Muscle layer of duodenum (tissue), 2 donors: ENCODE measurements at regions not wholly inside any gene's neighbourhood (a gene's known extent, or its start where the extent isn't known, plus 50 kb on each side); places are given as distances from the start of the nearest gene placed in this dataset.

Experiments used
- H3K27ac ChIP-seq: one replicate; pipeline ENCODE4 v1.7.0; 2013; ENCODE audit warnings: mild to moderate bottlenecking, low read length
- H3K27me3 ChIP-seq: one replicate; pipeline ENCODE4 v1.7.0; 2013; ENCODE audit warnings: low read depth, mild to moderate bottlenecking, control low read depth, low read length
- H3K36me3 ChIP-seq, 2 donors: one replicate each; pipeline ENCODE4 v1.7.0; 2013; ENCODE audit warnings: low read length in 2 of 2, control low read depth in 1 of 2, mild to moderate bottlenecking in 1 of 2; ENCODE audit not compliant: insufficient read depth in 2 of 2, control insufficient read depth in 1 of 2
- H3K4me1 ChIP-seq, 2 donors: one replicate each; pipeline ENCODE4 v1.7.0; 2013; ENCODE audit warnings: low read length in 2 of 2, mild to moderate bottlenecking in 2 of 2, control low read depth in 1 of 2, moderate library complexity in 1 of 2; ENCODE audit not compliant: insufficient read depth in 2 of 2, control insufficient read depth in 1 of 2
- H3K4me3 ChIP-seq, 2 donors: one replicate each; pipeline ENCODE4 v1.7.0; 2013; ENCODE audit warnings: low read length in 2 of 2, low read depth in 1 of 2, mild to moderate bottlenecking in 1 of 2
- H3K9me3 ChIP-seq, 2 donors: one replicate each; pipeline ENCODE4 v1.7.0; 2013; ENCODE audit warnings: low read length in 2 of 2, control low read depth in 1 of 2, mild to moderate bottlenecking in 1 of 2; ENCODE audit not compliant: control insufficient read depth in 1 of 2
- donor health status: healthy.

DNA sequence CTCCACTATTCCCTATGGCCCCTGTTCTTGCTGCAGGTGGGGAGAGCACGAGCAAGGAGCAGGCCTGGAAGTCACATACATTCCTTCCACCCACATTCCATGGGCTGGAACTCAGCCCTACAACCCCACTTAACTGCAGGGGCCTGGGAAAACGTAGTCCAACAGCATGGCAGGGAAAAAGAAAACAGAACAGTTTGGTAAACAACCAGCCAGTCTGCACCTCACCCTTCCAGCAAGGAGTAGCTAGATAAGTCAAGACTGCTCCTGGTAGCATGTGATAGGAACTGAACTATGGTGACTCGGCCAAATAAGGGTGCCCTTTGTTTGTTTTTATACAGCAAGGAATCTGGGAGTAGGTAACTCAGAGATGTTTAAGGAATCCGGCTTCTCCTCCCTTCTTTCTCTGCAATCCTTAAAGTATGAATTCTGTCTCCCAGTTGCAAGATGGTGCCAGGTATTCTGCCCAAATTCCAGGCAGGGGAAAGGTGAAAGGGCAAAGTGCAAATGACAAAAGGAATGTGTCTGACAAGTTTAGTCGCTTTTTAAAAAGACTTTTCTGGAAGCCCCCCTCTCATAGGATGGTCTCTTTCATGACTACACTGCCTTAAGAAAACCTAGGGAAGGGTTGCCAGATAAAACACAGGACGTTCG is 311.7 kb upstream of the NEBL start:
- H3K9me3 ChIP-seq, result peaks cover 6 to 7% of the 10 kb centered on the region in 2 donors
- H3K4me3 ChIP-seq, result no peak overlapping the region
- H3K4me1 ChIP-seq, result no peaks in the 10 kb centered on the region
- H3K36me3 ChIP-seq, result no peaks in the 10 kb centered on the region
- no peaks in the 10 kb centered on the region for H3K27me3 ChIP-seq
- no peak overlapping the region for H3K27ac ChIP-seq

DNA sequence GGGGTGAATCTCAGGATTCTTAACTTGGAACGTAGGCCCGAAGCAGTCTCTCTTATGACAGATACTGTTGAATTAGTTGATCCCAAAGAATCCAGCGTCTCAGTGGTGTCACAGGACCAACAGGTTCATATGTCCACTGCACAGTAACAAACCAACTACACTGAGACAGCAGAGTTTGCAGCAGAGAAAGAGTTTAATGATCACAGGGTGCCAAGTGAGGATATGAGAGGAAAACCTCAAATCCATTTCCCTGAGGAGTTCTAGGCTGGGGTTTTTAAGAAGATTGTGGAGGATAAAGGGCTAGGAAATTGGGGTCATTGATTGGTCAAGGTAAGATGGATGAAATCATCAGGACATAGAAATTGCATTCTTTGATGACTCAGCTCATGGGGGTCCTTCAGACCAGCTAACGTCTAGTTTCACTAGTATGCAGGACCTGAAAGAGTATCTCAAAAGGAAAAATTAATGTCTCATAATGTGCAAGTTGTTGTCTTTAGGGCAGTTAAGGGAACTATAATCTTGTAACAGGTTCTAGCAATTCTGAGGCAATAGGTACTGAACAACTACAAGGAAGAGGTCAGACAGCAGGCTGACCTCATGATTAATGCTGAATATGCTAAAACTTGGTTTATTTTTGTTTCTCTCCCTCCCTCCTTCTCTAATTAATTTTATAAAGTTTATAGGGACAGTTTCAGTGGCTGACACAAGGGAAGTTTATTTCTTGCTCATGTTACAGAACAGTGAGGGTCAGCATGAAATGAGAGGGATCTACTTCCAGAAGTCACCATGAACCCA is 310.9 kb upstream of the NEBL start:
- no peak overlapping the region for H3K4me3 ChIP-seq
- peaks cover 6 to 7% of the 10 kb centered on the region in 2 donors for H3K9me3 ChIP-seq
- H3K27me3 ChIP-seq, result no peaks in the 10 kb centered on the region
- H3K36me3 ChIP-seq, result no peaks in the 10 kb centered on the region
- H3K27ac ChIP-seq, result no peak overlapping the region
- no peaks in the 10 kb centered on the region for H3K4me1 ChIP-seq

DNA sequence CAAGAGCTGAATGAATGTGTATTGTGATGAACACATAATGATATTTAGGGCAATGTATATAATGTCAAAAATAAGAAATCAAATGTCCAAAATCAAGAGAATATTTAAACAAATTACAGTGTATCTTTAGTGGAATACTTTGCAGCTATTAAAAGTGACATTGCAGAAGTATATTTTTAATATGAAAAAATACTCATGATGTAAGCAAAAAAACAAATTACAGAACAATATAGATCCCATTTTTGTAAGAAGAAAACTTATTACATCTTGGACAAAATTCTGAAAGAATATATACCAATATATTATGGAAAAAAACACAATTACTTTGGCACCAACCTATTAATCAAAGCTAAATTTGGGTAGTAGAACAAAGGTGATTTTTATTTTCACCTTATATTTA is 308.2 kb upstream of the NEBL start:
- H3K4me3 ChIP-seq, result no peak overlapping the region
- H3K27ac ChIP-seq, result no peak overlapping the region

DNA sequence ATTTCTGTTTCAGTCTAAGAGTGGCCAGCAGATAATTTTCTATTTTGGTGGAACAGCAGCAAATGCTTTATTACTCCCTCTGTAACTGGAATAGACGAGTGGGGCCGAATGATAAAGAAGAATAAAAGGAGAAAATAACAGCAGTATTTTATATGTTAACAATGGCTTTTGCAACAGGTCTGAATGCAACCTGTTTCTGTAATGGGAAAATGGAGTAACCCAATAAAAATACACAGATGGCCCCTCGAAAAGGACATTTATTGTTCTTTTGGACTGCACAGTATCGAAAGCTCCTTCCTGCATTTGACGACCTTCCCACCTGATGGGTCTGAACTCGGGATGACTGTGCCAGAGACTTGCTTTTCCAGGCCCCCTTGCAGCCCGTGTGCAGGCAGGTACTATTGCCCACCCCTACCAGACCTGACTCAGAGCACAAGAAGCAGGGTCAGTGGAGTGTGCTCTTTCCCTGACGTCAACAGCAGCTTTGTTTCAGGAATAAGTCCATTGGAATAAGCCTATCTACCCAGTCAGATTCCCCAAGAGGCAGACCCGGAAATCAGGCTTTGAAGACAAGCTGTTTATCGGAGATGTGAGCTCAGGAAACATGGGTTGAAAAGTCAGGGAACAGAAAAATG is 306.5 kb upstream of the NEBL start:
- Histone ChIP-seq H3K4me1 (no peaks in the 10 kb centered on the region), H3K36me3 (no peaks in the 10 kb centered on the region), H3K4me3 (no peak overlapping the region), H3K27me3 (no peaks in the 10 kb centered on the region), H3K27ac (no peak overlapping the region), H3K9me3 (peaks cover 6 to 7% of the 10 kb centered on the region in 2 donors)

More for the DNA sequence above, 308.2 kb upstream of the NEBL start:
- H3K4me1 ChIP-seq, result no peaks in the 10 kb centered on the region
- H3K36me3 ChIP-seq, result no peaks in the 10 kb centered on the region
- H3K27me3 ChIP-seq, result no peaks in the 10 kb centered on the region
- peaks cover 6 to 7% of the 10 kb centered on the region in 2 donors for H3K9me3 ChIP-seq

DNA sequence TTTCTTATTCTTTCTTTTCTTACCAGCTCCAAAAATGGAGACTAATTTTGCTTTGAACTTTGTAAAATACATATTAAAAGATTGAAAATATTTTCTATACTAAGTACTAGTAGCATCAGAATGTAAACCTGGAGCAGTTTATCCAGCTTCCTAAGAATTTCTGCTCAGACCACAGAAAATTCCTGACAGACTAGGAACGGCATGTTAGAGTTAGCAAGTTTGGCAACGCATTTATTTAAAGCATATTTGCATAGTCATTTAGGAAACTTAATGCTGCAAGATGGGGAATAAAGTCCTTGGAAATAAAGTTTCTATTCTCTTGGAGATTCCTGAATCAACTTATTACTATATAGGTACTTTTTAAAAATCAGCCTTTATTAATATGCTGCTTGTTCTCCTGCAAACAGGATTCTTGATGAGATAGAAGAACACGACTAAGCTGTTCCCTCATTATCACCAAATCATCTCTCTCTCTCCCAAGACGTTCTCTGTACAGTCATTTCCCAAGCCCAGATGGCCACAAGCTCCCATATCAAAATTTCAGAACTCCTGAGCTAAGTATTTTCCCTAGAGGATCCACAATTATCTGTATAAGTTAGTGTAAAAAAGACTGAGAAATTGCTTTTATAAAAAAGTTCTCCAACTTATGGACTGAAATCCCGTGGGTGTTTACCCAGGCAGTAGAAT is 305.8 kb upstream of the NEBL start:
- Histone ChIP-seq H3K9me3 (peaks cover 12% of the 10 kb centered on the region in 2 donors), H3K4me1 (no peaks in the 10 kb centered on the region), H3K36me3 (no peaks in the 10 kb centered on the region), H3K27ac (no peak overlapping the region), H3K4me3 (no peak overlapping the region), H3K27me3 (no peaks in the 10 kb centered on the region)

DNA sequence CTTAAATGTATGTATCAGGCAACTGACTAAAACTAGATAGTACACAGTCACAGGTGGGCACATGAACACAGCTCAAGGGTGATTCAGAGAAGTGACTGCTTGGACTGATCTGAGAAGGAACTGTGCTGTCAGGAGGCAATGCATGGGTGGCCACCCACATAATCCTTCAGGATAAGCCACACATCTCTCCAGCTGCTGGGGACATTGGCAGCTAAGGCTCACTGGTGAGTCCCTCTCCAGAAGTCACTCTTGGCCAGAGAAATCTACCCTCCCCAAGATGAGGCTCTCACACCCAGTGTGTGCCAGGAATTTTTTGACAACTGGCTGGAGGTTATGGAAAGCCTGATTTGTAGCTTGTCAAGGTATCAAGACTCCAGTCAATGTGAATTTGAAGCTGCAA is 302.4 kb upstream of the NEBL start:
- H3K27ac ChIP-seq, result no peak overlapping the region
- no peaks in the 10 kb centered on the region for H3K27me3 ChIP-seq
- peaks cover 9 to 18% of the 10 kb centered on the region in 2 donors for H3K9me3 ChIP-seq

DNA sequence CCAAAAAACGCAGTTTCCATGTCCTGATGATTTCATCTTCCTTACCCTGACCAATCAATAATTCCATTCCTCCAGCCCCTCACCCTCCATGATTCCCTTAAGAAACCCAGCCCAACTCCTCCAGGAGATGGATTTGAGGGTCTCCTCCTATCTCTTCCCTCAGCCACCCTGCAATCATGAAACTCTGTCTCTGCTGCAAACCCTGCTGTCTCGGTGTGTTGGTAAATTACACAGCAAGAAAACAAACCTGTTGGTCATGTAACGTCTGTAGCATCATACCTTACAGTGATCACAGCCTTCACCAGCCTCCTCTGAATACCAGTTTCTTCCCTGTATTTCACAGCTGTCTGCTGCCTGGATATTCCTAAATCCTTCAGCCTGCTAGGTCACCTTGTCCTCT is 300.7 kb upstream of the NEBL start:
- Histone ChIP-seq H3K27me3 (no peaks in the 10 kb centered on the region), H3K36me3 (no peaks in the 10 kb centered on the region), H3K4me1 (no peaks in the 10 kb centered on the region), H3K9me3 (peaks cover 9 to 18% of the 10 kb centered on the region in 2 donors), H3K27ac (no peak overlapping the region), H3K4me3 (no peak overlapping the region)

More for the DNA sequence above, 302.4 kb upstream of the NEBL start:
- H3K4me1 ChIP-seq, result no peaks in the 10 kb centered on the region
- H3K4me3 ChIP-seq, result no peak overlapping the region
- H3K36me3 ChIP-seq, result no peaks in the 10 kb centered on the region

DNA sequence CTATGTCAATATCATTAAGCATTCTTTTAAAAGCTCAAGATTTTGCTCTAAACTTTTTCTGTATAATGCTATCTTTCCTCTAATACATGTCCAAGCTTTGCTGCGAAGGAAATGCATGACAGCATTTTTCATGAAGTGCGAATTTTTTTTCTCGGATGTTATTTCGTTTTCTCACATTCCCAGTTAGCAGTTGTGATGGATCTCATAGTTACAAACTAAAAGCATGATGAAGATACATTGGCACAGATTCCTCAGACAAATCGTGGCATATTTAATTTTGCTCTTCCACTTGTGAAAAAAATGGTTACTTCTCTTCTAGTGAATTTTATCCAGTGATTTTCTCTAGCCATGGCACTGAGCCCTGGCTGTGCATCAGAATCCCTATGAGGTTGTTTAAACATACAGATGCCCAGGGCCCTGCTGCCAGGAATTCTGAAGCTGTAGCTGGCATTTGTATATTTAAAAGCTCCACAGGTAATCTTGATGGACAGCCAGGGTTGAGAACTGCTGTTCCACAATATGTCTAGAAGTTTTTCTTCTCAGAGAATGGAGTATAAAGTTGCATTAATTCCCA is 299.8 kb upstream of the NEBL start:
- Histone ChIP-seq H3K9me3 (peaks cover 9 to 18% of the 10 kb centered on the region in 2 donors), H3K27ac (no peak overlapping the region), H3K4me3 (no peak overlapping the region), H3K4me1 (no peaks in the 10 kb centered on the region), H3K36me3 (no peaks in the 10 kb centered on the region), H3K27me3 (no peaks in the 10 kb centered on the region)

DNA sequence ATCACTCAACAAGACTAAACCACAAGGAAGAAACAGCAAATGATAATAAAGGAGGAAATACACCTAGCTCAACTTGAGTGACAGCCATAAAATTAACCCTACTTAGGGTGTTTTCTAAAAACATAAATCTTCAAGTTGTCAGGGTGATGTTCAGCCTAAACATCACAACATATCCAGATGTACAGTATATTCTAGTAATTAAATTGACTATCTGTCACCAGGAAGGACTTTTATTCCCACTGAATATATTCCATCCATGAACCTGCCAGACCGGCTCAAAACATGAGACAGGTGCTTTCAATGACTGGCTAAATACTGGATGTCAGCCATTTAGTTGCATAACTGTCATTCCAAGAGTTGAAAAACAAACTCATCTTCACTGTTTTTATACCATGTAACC is 298.1 kb upstream of the NEBL start:
- Histone ChIP-seq H3K27ac (no peak overlapping the region), H3K4me1 (no peaks in the 10 kb centered on the region), H3K9me3 (peaks cover 9 to 18% of the 10 kb centered on the region in 2 donors), H3K27me3 (no peaks in the 10 kb centered on the region), H3K4me3 (no peak overlapping the region), H3K36me3 (no peaks in the 10 kb centered on the region)

DNA sequence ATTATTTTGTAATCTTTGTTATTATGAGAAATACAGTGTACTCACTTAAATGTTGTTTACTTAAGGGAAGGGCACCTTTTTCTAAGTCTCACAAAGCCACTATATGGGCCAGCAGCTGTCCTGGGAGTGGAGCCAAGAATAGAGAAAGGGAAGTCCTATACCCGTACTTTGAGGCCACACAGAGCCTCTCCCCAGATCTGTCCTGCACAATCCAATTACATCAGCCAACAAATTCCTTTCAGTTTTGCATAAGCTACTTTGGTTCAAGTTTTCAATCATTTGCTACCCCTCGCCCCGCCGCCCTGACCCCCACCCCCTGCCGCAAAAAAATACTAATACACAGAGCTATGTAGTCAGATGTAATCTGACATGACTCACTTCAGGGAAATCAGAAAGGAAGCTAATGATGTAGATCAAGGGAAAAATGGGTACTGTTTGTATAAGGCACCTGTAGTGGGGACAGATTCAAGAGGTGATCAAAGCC is 297.4 kb upstream of the NEBL start:
- no peaks in the 10 kb centered on the region for H3K4me1 ChIP-seq
- H3K36me3 ChIP-seq, result no peaks in the 10 kb centered on the region
- H3K27ac ChIP-seq, result no peak overlapping the region
- no peaks in the 10 kb centered on the region for H3K27me3 ChIP-seq
- H3K9me3 ChIP-seq, result peaks cover 9 to 18% of the 10 kb centered on the region in 2 donors
- H3K4me3 ChIP-seq, result no peak overlapping the region

DNA sequence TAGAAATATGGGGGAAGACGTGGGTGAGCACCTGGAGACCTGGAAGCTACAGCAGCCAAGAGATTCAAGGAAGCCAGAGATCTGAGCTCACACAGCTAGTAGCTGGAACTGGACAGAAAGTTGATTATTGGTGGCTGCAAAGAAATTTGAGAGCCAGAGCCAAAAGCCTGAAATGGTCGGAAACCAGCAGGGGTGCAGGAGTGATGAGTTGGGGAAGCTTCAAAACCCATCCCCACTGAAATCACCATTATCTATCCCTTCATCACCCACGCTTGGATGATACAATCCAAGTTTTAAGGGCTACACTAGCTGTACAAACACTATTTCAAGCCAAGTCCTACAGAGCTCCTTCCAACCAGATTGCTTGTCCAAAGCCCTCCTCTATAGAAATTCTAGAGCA is 296.1 kb upstream of the NEBL start:
- Histone ChIP-seq H3K4me3 (no peak overlapping the region), H3K9me3 (peaks cover 6 to 14% of the 10 kb centered on the region in 2 donors), H3K27ac (no peak overlapping the region), H3K27me3 (no peaks in the 10 kb centered on the region), H3K36me3 (no peaks in the 10 kb centered on the region), H3K4me1 (no peaks in the 10 kb centered on the region)
